Liver (tissue), 3 donors: ENCODE measurements at regions not wholly inside any gene's neighbourhood (a gene's known extent, or its start where the extent isn't known, plus 50 kb on each side); places are given as distances from the start of the nearest gene placed in this dataset.

Experiments used
- FOXA1 ChIP-seq: IDR thresholded peaks from 2 replicates; pipeline ENCODE4 v1.6.1; 2016; ENCODE audit warnings: antibody characterized with exemption
- MAX ChIP-seq: IDR thresholded peaks from 2 replicates; pipeline ENCODE4 v1.6.1; 2016; ENCODE audit warnings: antibody characterized with exemption
- RAD21 ChIP-seq, 2 donors: IDR thresholded peaks; 2 replicates each; pipeline ENCODE4 v1.6.1; 2016; ENCODE audit warnings: antibody characterized with exemption in 2 of 2, mild to moderate bottlenecking in 2 of 2
- TAF1 ChIP-seq: conservative IDR thresholded peaks from 2 replicates; pipeline ENCODE4 v1.6.1; 2016; ENCODE audit warnings: antibody characterized with exemption, mild to moderate bottlenecking
- ZBTB33 ChIP-seq: IDR thresholded peaks from 2 replicates; pipeline ENCODE4 v1.6.1; 2016; ENCODE audit warnings: antibody characterized with exemption
- TF ChIP-seq, protein P1 (sequence below): fragments of 150-350 bp; IDR thresholded peaks from 2 replicates; pipeline ENCODE4 v1.5.1; 2017; ENCODE audit warnings: improper control_type of control experiment, low read depth, low read length; ENCODE audit not compliant: missing input control
- donor health status: healthy.
- donor health status: healthy.

DNA sequence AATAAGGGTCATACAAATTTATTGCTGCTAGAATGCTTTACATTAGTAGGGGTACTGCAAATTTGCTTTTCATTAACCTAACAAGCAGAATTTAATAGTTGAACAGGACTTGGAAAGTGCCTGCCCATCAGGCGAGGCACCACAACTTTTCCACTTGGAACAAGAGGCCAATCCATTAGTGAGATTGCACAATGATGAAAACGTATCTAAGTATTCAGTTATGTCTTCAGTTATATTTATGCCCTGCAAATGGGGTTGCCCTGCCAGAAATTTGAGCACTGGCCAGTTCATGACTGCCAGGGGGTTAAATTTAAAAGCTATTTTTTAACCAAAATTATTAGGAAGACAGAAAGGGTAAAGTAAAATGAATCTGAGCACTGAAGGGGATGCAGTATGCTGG, 111.1 kb upstream of the PALS2 start:
- TF ChIP-seq FOXA1 = no peak
- TF ChIP-seq, protein P1, sequence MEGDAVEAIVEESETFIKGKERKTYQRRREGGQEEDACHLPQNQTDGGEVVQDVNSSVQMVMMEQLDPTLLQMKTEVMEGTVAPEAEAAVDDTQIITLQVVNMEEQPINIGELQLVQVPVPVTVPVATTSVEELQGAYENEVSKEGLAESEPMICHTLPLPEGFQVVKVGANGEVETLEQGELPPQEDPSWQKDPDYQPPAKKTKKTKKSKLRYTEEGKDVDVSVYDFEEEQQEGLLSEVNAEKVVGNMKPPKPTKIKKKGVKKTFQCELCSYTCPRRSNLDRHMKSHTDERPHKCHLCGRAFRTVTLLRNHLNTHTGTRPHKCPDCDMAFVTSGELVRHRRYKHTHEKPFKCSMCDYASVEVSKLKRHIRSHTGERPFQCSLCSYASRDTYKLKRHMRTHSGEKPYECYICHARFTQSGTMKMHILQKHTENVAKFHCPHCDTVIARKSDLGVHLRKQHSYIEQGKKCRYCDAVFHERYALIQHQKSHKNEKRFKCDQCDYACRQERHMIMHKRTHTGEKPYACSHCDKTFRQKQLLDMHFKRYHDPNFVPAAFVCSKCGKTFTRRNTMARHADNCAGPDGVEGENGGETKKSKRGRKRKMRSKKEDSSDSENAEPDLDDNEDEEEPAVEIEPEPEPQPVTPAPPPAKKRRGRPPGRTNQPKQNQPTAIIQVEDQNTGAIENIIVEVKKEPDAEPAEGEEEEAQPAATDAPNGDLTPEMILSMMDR = no peak
- no peak for TF ChIP-seq MAX
- no peak for TF ChIP-seq RAD21 (IDR thresholded peaks at IDR 0.05)
- TF ChIP-seq TAF1 = no peak
- no peak for TF ChIP-seq ZBTB33
